Kidney glomerular epithelial cell (primary cell): ENCODE measurements at regions not wholly inside any gene's neighbourhood (a gene's known extent, or its start where the extent isn't known, plus 50 kb on each side); places are given as distances from the start of the nearest gene placed in this dataset.
"Not testable (repeated sequence)": the region's sequence is repeated elsewhere in the genome, so short reads cannot be mapped to it uniquely, and the experiment has no call there.

Source experiments
- DNase-seq: peaks from one replicate; lab custom pipeline; 2025; lab: John Stamatoyannopoulos, UW

- not testable (repeated sequence) for DNase-seq
These were observed 238.3 kb upstream of the LYPLAL1 start for GRCh38 chr1:218935408-218935807.

- no peak for DNase-seq
These were observed 235.4 kb upstream of the LYPLAL1 start for GRCh38 chr1:218938259-218938658.

GRCh38 chr1:218939095-218939494 is 234.6 kb upstream of the LYPLAL1 start:
- DNase-seq = no peak

- no peak for DNase-seq
These were observed 231.2 kb upstream of the LYPLAL1 start for GRCh38 chr1:218942431-218942830.

- DNase-seq = no peak
These were observed 230.3 kb upstream of the LYPLAL1 start for GRCh38 chr1:218943371-218943770.

GRCh38 chr1:218945050-218945449 is 228.6 kb upstream of the LYPLAL1 start:
- peak; percentile 18 for DNase-seq

GRCh38 chr1:218946147-218946546 is 227.5 kb upstream of the LYPLAL1 start:
- no peak for DNase-seq

- no peak for DNase-seq
These were observed 225.2 kb upstream of the LYPLAL1 start for GRCh38 chr1:218948446-218948845.

- no peak for DNase-seq
These were observed 220.3 kb upstream of the LYPLAL1 start for GRCh38 chr1:218953386-218953785.

GRCh38 chr1:218957971-218958370 is 215.7 kb upstream of the LYPLAL1 start:
- DNase-seq = no peak

- no peak for DNase-seq
These were observed 213.9 kb upstream of the LYPLAL1 start for GRCh38 chr1:218959784-218960183.

GRCh38 chr1:218964471-218965185 is 209.1 kb upstream of the LYPLAL1 start:
- DNase-seq = no peak

- DNase-seq = no peak
These were observed 207.9 kb upstream of the LYPLAL1 start for GRCh38 chr1:218965821-218966220.

- DNase-seq = no peak
These were observed 206.4 kb upstream of the LYPLAL1 start for GRCh38 chr1:218967254-218967653.

GRCh38 chr1:218967836-218968235 is 205.8 kb upstream of the LYPLAL1 start:
- DNase-seq = no peak

- no peak for DNase-seq
These were observed 204.7 kb upstream of the LYPLAL1 start for GRCh38 chr1:218969006-218969405.

- no peak for DNase-seq
These were observed 203.2 kb upstream of the LYPLAL1 start for GRCh38 chr1:218970397-218970990.

- DNase-seq = no peak
These were observed 202.5 kb upstream of the LYPLAL1 start for GRCh38 chr1:218971156-218971555.

GRCh38 chr1:218980881-218981280 is 192.8 kb upstream of the LYPLAL1 start:
- no peak for DNase-seq

- DNase-seq = no peak
These were observed 191.2 kb upstream of the LYPLAL1 start for GRCh38 chr1:218982482-218982881.

GRCh38 chr1:218983433-218983832 is 190.2 kb upstream of the LYPLAL1 start:
- DNase-seq = no peak

- no peak for DNase-seq
These were observed 189.8 kb upstream of the LYPLAL1 start for GRCh38 chr1:218983848-218984247.

GRCh38 chr1:218985424-218985984 is 188.2 kb upstream of the LYPLAL1 start:
- no peak for DNase-seq

GRCh38 chr1:218986816-218987215 is 186.9 kb upstream of the LYPLAL1 start:
- DNase-seq = no peak
